H1 (cell line): ENCODE measurements at regions not wholly inside any gene's neighbourhood (a gene's known extent, or its start where the extent isn't known, plus 50 kb on each side); places are given as distances from the start of the nearest gene placed in this dataset.

Experiments
- CTCF ChIP-seq, 3 experiments: IDR thresholded peaks; 1 replicate in 2 of 3; 2 replicates in 1 of 3; pipeline versions ENCODE4 v1.5.1 to v1.6.1; 2011; ENCODE audit warnings: low read length in 3 of 3, mild to moderate bottlenecking in 3 of 3, inconsistent platforms in 2 of 3, low read depth in 1 of 3, moderate library complexity in 1 of 3; ENCODE audit not compliant: insufficient read depth in 1 of 3; ENCODE audit errors: control extremely low read depth in 1 of 3
- EZH2 ChIP-seq: fragments of 200-600 bp; sonication (generic); IDR thresholded peaks from 2 replicates; pipeline ENCODE4 v1.7.1; 2012; ENCODE audit warnings: low read depth, mild to moderate bottlenecking, moderate library complexity, low read length, inconsistent platforms; ENCODE audit not compliant: severe bottlenecking
- MAFK ChIP-seq: IDR thresholded peaks from 2 replicates; pipeline ENCODE4 v1.6.1; 2012; ENCODE audit warnings: low read depth, mild to moderate bottlenecking, improper control_type of control experiment, low read length
- MAX ChIP-seq: IDR thresholded peaks from 2 replicates; pipeline ENCODE4 v1.6.1; 2012; ENCODE audit warnings: inconsistent platforms
- POLR2AphosphoS5 ChIP-seq: IDR thresholded peaks from 2 replicates; pipeline ENCODE4 v1.6.1; 2011; ENCODE audit warnings: low read depth, low read length
- RAD21 ChIP-seq, 2 experiments: IDR thresholded peaks in 1 of 2; conservative IDR thresholded peaks in 1 of 2; 2 replicates each; pipeline ENCODE4 v1.6.1; 2011; ENCODE audit warnings: low read depth in 2 of 2, low read length in 2 of 2, improper control_type of control experiment in 1 of 2, inconsistent platforms in 1 of 2, mild to moderate bottlenecking in 1 of 2, moderate library complexity in 1 of 2
- SP1 ChIP-seq: IDR thresholded peaks from 2 replicates; pipeline ENCODE4 v1.6.1; 2011; ENCODE audit warnings: low read depth, low read length
- SP2 ChIP-seq: IDR thresholded peaks from 2 replicates; pipeline ENCODE4 v1.6.1; 2012; ENCODE audit warnings: mild to moderate bottlenecking, low read length, inconsistent platforms
- USF2 ChIP-seq: IDR thresholded peaks from 2 replicates; pipeline ENCODE4 v1.6.1; 2011; ENCODE audit warnings: low read length, improper control_type of control experiment

GRCh38 chr15:85865070-85865684, 70.5 kb upstream of the KLHL25 start:
- TF ChIP-seq MAX = no peak
- no peak for TF ChIP-seq POLR2AphosphoS5
- peak; percentile 84 to 93 (median 91) for TF ChIP-seq CTCF (IDR thresholded peaks at IDR 0.05; ENCODE audit: control extremely low read depth in 1 of 3, insufficient read depth in 1 of 3, low read depth in 1 of 3, low read length in 3 of 3)
- TF ChIP-seq SP1 = no peak
- TF ChIP-seq MAFK = no peak
- TF ChIP-seq EZH2 = no peak
- no peak for TF ChIP-seq USF2
- no peak for TF ChIP-seq SP2
- TF ChIP-seq RAD21 (IDR thresholded peaks at IDR 0.05 in 1 of 2, conservative IDR thresholded peaks at IDR 0.05 in 1 of 2; ENCODE audit: low read depth in 2 of 2, low read length in 2 of 2) = peak; percentile 98 to 100
